Psoas muscle (tissue), 7 donors: ENCODE measurements at regions not wholly inside any gene's neighbourhood (a gene's known extent, or its start where the extent isn't known, plus 50 kb on each side); places are given as distances from the start of the nearest gene placed in this dataset.

Source experiments
- ATAC-seq, 4 donors: fragments of 200-7000 bp; cut with Tn5 transposase; one replicate each; pipeline ENCODE4 v1.9.1; 2020; ENCODE audit warnings: moderate library complexity in 3 of 4, mild to moderate bottlenecking in 2 of 4
- DNase-seq, 2 donors: peaks; one replicate each; pipeline ENCODE4 v3.0.0-alpha.2; 2020
- H3K27ac ChIP-seq: fragments of 200-600 bp; one replicate; pipeline ENCODE4 v1.8.0; 2022
- H3K27me3 ChIP-seq, 3 donors: fragments of 200-600 bp in 1 of 3; one replicate each; pipeline versions ENCODE4 v1.6.1 to v1.8.0; 2013 to 2022; ENCODE audit warnings: low read length in 2 of 3, mild to moderate bottlenecking in 2 of 3, moderate library complexity in 1 of 3; ENCODE audit not compliant: insufficient read depth in 3 of 3
- H3K36me3 ChIP-seq, 2 donors: fragments of 200-600 bp in 1 of 2; one replicate each; pipeline versions ENCODE4 v1.6.1 to v1.8.0; 2013 to 2022; ENCODE audit warnings: low read depth in 1 of 2, mild to moderate bottlenecking in 1 of 2, moderate library complexity in 1 of 2; ENCODE audit not compliant: insufficient read depth in 1 of 2
- H3K4me1 ChIP-seq: fragments of 200-600 bp; one replicate; pipeline ENCODE4 v1.8.0; 2022
- H3K4me3 ChIP-seq: fragments of 200-600 bp; one replicate; pipeline ENCODE4 v1.8.0; 2022; ENCODE audit warnings: mild to moderate bottlenecking
- H3K9me3 ChIP-seq: fragments of 200-600 bp; one replicate; pipeline ENCODE4 v1.8.0; 2022
- WGBS, 3 donors: extraction: QIAGEN DNeasy Blood & Tissue Kit; methylation state at CpG; one replicate each; pipeline versions ENCODE4 v1.1.6 to v1.1.7; 2013; 5-methylcytosine and 5-hydroxymethylcytosine counted together
- intact Hi-C, 2 donors: fragments of 100-400 bp; cut with DNase I; formaldehyde crosslinking; loops; one replicate each; pipeline versions ENCODE4 v1.11.0 to v1.14.2; 2022
- TF ChIP-seq, protein P1 (sequence below): fragments of 200-600 bp; IDR thresholded peaks from one replicate; pipeline ENCODE4 v1.8.0; 2022; ENCODE audit warnings: antibody characterized with exemption
- donor health status: healthy with polysubstance abuse.
- donor health status: DM: no; HTN: no; CAD: no; lungs with moderate emphysema.
- donor health status: Bipolar disorder and iron deficiency.
- donor health status: healthy.
- donor health status: DM: yes; HTN: yes; CAD: no.
- donor health status: DM: no; HTN: no; CAD: no.
- donor health status: DM: yes; HTN: yes; CAD: no.

DNA sequence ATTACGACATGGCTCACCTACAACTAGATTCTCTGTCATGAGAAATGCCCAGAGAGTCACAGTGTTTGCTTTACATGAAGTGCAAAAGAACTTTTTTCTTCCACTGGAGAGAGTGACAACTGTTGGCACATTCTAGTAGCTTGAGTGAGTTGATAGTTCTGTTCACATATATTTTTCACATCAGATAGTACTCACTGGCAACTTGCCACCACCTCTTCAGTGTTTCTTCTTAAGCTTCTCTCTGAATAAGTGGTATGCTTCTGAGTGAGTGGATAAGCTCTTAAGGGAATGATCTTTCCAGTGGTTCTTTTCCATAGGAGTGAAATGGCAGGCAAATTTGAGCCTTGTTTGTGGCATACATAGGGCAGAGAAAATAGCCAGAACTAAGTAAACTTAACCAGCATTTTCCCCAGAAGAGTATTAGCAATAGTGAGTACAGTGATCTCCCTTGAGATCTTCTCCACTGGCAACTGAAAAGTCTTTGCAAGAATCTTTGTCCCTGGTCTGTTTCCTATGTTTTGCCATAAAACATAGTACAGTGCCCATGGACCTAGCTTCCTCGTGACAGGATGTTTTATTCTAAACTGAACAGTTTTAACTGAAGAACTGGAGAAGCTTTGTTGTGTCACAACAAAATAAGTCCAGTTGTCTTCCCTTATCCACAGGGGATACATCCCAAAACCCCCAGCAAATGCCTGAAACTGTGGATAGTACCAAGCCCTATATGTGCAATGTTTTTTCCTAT, 125.4 kb upstream of the CDK13 start:
- Histone ChIP-seq H3K36me3 (no peaks in the 10 kb centered on the region), H3K4me1 (no peaks in the 10 kb centered on the region), H3K4me3 (no peak overlapping the region), H3K27me3 (no peaks in the 10 kb centered on the region), H3K9me3 (no peaks in the 10 kb centered on the region), H3K27ac (no peak overlapping the region)
- intact Hi-C loops, result no loop called here
- WGBS, 3 donors, result 82 to 83% (median 83%) methylated on average over 2 of the region's 2 CpGs
- DNase-seq (no peak), ATAC-seq (no peak)
- TF ChIP-seq, protein P1, sequence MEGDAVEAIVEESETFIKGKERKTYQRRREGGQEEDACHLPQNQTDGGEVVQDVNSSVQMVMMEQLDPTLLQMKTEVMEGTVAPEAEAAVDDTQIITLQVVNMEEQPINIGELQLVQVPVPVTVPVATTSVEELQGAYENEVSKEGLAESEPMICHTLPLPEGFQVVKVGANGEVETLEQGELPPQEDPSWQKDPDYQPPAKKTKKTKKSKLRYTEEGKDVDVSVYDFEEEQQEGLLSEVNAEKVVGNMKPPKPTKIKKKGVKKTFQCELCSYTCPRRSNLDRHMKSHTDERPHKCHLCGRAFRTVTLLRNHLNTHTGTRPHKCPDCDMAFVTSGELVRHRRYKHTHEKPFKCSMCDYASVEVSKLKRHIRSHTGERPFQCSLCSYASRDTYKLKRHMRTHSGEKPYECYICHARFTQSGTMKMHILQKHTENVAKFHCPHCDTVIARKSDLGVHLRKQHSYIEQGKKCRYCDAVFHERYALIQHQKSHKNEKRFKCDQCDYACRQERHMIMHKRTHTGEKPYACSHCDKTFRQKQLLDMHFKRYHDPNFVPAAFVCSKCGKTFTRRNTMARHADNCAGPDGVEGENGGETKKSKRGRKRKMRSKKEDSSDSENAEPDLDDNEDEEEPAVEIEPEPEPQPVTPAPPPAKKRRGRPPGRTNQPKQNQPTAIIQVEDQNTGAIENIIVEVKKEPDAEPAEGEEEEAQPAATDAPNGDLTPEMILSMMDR, result no peak

DNA sequence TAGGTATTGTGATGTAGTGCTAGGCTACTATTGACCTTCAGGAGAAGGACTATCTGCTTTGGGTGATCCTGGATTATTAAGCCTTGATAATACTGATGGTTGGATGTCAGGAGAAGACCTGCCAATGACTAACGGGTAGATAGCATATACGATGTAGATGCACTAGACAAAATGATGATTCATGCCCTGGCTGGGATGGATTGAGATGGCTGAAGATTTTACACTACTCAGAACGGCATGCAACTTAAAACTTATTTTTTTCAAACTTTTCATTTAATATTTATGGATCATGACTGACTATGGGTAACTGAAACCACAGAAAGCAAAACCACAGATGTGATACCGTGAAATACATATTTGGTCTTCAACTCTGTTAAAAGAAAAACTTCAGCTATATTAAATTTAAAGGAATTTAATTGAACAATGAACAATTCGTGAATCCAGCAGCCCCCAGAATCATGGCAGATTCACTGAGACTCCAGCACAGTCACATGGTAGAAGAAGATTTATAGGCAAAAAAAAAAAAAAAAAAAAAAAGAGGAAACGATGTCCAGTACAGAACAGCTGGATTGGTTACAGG, 124.6 kb upstream of the CDK13 start:
- DNase-seq (no peak), ATAC-seq (no peak)
- no peaks in the 10 kb centered on the region for H3K27me3 ChIP-seq
- H3K4me3 ChIP-seq, result no peak overlapping the region
- no peak overlapping the region for H3K27ac ChIP-seq
- no peaks in the 10 kb centered on the region for H3K4me1 ChIP-seq
- intact Hi-C loops, result no loop called here
- H3K36me3 ChIP-seq, result no peaks in the 10 kb centered on the region
- H3K9me3 ChIP-seq, result no peaks in the 10 kb centered on the region
- TF ChIP-seq, protein P1, result no peak
- WGBS, 3 donors, result 44 to 51% (median 46%) methylated on average over 6 of the region's 6 CpGs

DNA sequence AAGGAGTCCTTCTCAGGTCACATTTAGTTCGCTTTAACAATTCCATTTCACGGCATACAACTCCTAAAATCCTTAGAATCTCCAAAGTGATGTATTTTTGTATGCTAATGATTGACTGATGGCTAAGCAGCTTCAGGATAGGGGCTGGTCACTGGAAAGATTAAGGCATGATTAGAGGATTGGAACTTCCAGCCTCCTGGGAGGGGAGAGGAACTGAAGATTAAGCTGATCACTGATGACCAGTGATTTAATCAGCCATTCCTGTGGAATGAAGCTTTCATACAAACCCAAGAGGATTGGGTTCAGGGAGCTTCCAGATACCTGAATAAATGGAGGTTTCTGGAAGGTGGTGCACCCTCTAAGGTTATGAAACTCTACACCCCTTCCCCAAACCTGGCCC, 123.9 kb upstream of the CDK13 start:
- H3K9me3 ChIP-seq, result no peaks in the 10 kb centered on the region
- intact Hi-C loops, result no loop called here
- H3K27ac ChIP-seq, result no peak overlapping the region
- DNase-seq (no peak), ATAC-seq (no peak)
- no peaks in the 10 kb centered on the region for H3K36me3 ChIP-seq
- TF ChIP-seq, protein P1, result no peak
- H3K27me3 ChIP-seq, result no peaks in the 10 kb centered on the region
- no peaks in the 10 kb centered on the region for H3K4me1 ChIP-seq
- 46 to 50% (median 50%) methylated on average over 2 of the region's 2 CpGs for WGBS, 3 donors
- no peak overlapping the region for H3K4me3 ChIP-seq

DNA sequence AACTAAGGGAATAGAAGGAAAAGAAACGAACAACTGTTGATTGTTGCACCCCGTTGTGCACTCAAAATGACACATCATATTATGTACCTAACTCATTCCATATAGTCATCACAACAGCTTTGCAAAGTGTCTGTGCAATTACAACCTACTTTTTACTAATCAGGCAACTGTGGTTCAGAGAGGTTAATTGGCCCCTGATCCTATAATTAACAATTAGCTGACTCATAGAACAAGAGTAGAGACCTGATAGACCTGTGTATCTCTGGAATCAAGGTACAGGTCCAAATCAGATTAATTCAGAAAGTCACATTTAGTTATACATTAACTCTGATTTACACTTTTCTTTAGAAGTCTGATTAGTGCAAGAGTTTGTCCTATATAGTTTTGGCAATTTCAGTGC, 122.5 kb upstream of the CDK13 start:
- Histone ChIP-seq H3K27ac (no peak overlapping the region), H3K4me1 (no peaks in the 10 kb centered on the region), H3K9me3 (no peaks in the 10 kb centered on the region), H3K27me3 (no peaks in the 10 kb centered on the region), H3K4me3 (no peak overlapping the region), H3K36me3 (no peaks in the 10 kb centered on the region)
- ATAC-seq, result no peak
- intact Hi-C loops, result no loop called here
- 84 to 89% (median 86%) methylated on average over 2 of the region's 2 CpGs for WGBS, 3 donors
- TF ChIP-seq, protein P1, result no peak
- DNase-seq, result no peak

DNA sequence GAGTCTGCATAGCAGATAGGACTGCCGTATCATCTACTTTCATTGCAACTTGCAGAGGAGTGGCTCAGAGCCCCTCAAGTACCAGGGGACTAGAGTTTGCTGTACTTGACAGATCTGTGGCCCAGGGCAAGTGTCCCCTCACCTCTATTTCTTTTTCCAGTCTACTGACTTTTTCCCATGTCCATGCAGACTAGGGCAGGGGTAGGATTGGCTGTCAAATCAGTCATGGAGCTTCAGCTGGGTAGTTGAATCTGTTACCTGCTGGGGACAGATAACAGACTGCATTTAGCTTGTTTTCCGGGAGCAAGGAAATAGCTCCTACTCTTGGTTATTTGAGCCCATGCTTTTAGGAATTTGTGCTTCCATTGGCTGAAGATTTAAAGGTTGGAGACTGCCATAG, 121.0 kb upstream of the CDK13 start:
- Histone ChIP-seq H3K9me3 (no peaks in the 10 kb centered on the region), H3K27ac (no peak overlapping the region), H3K27me3 (no peaks in the 10 kb centered on the region), H3K36me3 (no peaks in the 10 kb centered on the region), H3K4me1 (no peaks in the 10 kb centered on the region), H3K4me3 (no peak overlapping the region)
- intact Hi-C loops, result no loop called here
- TF ChIP-seq, protein P1, result no peak
- ATAC-seq (no peak), DNase-seq (no peak)
- 76 to 93% (median 88%) methylated on average over 2 of the region's 2 CpGs for WGBS, 3 donors
